ENCODE measurements at regions not wholly inside any gene's neighbourhood (a gene's known extent, or its start where the extent isn't known, plus 50 kb on each side); places are given as distances from the start of the nearest gene placed in this dataset.

DNA sequence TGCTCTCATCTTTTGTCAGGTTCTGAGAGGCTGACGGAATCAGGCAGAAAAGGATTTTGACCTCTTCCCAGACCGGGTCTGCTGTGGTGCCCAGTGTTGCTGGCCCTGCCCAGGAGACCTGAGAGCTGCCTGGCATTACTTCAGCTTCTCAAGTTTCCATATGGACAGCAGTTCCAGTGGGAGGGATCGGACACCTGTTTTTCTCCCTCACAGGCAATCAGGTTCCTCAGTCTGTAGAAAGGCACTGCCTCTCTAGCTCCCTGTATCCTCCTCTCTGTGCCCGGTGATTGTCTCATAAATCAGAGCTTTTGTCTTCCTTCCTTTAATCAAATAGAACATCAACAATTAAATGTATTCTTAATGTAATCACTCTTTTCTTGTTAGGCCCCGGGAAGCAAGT lies 198.7 kb downstream of the SEMA6A start:
- DNase-seq (ENCODE audit: low read depth): no peak
- H3K4me3 ChIP-seq (ENCODE audit: low read depth, low read length): no peak overlapping the region
- TF ChIP-seq, protein P1, sequence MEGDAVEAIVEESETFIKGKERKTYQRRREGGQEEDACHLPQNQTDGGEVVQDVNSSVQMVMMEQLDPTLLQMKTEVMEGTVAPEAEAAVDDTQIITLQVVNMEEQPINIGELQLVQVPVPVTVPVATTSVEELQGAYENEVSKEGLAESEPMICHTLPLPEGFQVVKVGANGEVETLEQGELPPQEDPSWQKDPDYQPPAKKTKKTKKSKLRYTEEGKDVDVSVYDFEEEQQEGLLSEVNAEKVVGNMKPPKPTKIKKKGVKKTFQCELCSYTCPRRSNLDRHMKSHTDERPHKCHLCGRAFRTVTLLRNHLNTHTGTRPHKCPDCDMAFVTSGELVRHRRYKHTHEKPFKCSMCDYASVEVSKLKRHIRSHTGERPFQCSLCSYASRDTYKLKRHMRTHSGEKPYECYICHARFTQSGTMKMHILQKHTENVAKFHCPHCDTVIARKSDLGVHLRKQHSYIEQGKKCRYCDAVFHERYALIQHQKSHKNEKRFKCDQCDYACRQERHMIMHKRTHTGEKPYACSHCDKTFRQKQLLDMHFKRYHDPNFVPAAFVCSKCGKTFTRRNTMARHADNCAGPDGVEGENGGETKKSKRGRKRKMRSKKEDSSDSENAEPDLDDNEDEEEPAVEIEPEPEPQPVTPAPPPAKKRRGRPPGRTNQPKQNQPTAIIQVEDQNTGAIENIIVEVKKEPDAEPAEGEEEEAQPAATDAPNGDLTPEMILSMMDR (IDR thresholded peaks at IDR 0.05; ENCODE audit: insufficient read depth, low read depth, low read length): no peak

DNA sequence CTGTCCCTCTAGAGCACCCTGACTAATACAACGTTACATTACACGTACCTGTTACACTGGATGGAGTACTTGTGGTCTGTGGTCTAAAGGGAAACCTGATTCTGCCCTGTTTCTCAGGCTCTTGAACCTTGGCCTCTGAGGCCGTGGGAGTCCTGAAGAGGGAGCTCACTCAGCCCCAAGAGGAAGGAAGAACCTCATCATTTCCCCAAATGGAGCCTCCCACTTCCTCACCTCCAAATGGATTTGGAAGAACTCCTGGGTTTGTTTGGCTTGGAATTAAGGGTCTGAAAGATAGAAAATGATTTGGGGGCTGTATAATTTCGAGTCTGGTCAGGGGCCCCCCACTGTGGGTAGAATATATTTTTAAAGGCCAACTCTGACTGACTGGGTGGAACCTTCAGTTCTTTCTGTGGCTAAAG lies 200.2 kb downstream of the SEMA6A start:
- DNase-seq (ENCODE audit: low read depth): no peak
- H3K4me3 ChIP-seq (ENCODE audit: low read depth, low read length): no peak overlapping the region
- TF ChIP-seq, protein P1 (IDR thresholded peaks at IDR 0.05; ENCODE audit: insufficient read depth, low read depth, low read length): no peak

DNA sequence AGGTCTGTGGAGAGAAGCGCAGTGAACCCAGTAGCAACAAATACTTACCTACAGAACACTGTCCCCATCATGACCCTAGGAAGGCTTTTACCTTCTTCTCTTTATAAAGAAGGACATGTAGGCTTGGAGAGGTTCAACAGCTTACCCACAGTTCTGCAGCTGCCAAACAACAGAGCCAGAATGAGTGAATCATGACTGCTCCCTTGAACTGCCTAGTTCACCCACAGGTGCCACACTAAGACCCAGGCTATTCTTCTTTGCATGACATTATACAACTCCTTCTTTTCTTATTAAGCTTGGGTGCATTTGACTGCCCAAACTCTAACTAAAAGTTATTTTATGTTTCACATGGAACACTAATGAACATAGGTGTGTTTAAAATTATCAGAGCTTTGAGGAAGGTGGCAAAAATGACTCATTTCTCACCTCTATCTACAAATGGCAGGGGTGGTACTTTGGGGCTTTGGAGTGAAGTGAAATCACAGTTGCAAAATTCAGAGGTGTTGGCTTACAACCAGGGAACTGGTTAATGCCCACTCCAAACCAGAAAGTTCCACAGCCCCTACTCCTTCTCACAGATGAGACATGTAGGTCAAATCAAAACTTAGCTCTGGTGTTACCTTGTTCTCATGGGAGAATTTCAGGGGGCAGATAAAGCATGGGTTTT lies 201.6 kb downstream of the SEMA6A start:
- DNase-seq (ENCODE audit: low read depth): no peak
- TF ChIP-seq, protein P1 (IDR thresholded peaks at IDR 0.05; ENCODE audit: insufficient read depth, low read depth, low read length): no peak

DNA sequence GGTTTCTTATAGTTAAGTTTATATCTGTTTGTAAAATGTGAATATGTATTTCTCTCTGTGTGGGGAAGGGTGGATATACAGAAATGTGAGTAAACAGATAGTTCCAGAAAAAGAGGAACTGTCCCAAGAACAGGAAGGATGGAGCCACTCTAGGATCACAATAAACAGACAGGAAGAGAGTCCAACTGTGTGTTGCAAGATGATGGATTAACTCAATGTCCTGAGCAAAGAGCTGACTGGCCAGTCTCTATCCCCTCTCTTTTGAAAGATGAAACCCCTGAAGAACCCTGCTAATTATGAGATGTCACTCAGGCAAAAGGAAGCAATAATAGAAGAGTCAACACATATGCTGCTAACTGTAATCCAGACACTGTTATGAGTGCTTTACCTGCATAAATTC lies 202.7 kb downstream of the SEMA6A start:
- DNase-seq (ENCODE audit: low read depth): no peak
- TF ChIP-seq, protein P1 (IDR thresholded peaks at IDR 0.05; ENCODE audit: insufficient read depth, low read depth, low read length): no peak
- H3K4me3 ChIP-seq (ENCODE audit: low read depth, low read length): no peak overlapping the region

More for the DNA sequence above, 201.6 kb downstream of the SEMA6A start:
- no peak overlapping the region for H3K4me3 ChIP-seq (ENCODE audit: low read depth, low read length)

DNA sequence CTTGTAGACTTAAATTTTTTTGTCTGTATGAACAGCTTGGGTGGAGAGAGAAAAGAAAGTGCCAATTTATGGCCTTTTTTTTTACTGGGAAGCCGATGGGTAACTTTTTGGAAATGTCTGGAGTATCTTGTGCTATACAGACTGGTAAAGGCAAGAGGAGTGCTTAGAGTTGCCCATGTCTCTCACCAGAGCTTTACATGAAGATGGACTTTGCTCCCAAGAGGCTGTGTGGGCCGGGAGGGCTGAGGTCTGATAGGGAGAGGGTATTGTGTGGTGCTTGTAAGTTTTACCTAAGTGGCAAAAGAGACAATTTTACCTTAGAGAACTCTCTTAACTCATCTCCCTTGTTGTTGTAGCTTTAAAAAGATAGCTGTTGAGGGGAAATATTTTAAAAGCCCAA lies 203.2 kb downstream of the SEMA6A start:
- TF ChIP-seq, protein P1 (IDR thresholded peaks at IDR 0.05; ENCODE audit: insufficient read depth, low read depth, low read length): no peak
- no peak for DNase-seq (ENCODE audit: low read depth)
- no peak overlapping the region for H3K4me3 ChIP-seq (ENCODE audit: low read depth, low read length)

DNA sequence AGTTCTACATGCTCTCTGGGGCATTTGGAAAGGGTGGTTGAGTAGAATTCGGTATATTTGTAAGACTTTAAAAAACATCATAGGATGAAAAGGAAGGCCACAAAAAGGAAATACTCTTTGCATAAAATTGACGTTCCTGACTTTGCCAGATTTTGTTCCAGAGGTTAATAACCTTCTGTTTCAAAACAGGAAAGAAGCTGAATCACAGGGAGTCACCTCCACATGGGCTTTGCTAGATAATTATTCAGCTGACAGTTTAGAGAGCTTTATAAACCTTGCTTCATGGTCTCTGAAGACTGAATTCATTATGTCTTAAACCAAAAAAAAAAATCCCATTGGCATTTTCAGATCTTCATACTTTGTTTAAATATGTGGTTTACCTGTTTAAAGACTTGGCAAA lies 203.7 kb downstream of the SEMA6A start:
- DNase-seq (ENCODE audit: low read depth): peak; percentile 42
- H3K4me3 ChIP-seq (ENCODE audit: low read depth, low read length): no peak overlapping the region
- TF ChIP-seq, protein P1 (IDR thresholded peaks at IDR 0.05; ENCODE audit: insufficient read depth, low read depth, low read length): no peak

DNA sequence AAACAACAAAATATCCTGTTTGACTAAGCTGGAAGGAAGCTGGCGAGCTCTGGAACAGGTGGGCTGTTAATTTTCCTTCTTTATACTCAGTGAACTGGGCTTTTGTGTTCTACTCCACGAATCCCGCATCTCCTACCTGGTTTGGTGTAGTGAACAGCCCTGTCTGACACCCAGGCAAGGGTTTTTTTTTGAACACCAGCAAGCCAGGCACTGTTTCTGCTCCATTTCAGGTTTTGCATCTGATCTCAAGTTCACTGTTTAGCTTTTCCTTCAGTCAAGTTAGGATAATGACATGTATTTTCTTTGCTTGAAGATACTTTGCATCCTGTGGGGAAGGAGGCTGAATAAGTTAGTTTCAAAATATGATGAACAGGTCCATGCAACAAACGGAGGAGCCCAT lies 204.5 kb downstream of the SEMA6A start:
- TF ChIP-seq, protein P1 (IDR thresholded peaks at IDR 0.05; ENCODE audit: insufficient read depth, low read depth, low read length): no peak
- no peak for DNase-seq (ENCODE audit: low read depth)
- H3K4me3 ChIP-seq (ENCODE audit: low read depth, low read length): no peak overlapping the region

Data from fibroblast of villous mesenchyme (primary cell).